Mucosa of gallbladder (tissue), 1 donor: ENCODE measurements at regions not wholly inside any gene's neighbourhood (a gene's known extent, or its start where the extent isn't known, plus 50 kb on each side); places are given as distances from the start of the nearest gene placed in this dataset.
"Not testable (repeated sequence)": the region's sequence is repeated elsewhere in the genome, so short reads cannot be mapped to it uniquely, and the experiment has no call there.

Source experiments
- DNase-seq: peaks from one replicate; pipeline ENCODE4 v3.0.0-alpha.2; 2020; ENCODE audit warnings: low spot score
- donor health status: DM: no; HTN: no; CAD: no.

DNA sequence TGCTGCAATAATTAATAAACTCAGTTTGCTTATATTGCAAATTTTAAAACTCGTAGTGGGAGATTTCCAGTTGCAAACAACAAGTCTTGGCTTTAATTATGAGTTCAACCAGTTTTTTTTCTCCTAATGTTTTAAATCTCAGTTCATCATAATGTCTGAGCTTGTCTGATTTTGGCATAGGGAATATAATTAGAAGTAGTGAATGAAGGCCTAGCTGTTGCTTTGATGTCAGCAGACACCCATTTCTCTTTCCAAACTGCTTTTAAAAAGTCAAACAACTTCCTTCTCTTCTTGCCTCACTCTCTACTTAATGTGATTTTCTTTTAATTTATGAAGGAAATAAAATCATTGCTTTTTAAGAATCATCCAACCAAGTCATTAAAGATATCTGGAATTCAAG is 1462.1 kb downstream of the DPP10 start:
- DNase-seq, result no peak

GRCh38 chr2:115908731-115909130 is 1466.3 kb downstream of the DPP10 start:
- no peak for DNase-seq

- DNase-seq, result no peak
Observed at GRCh38 chr2:115910270-115910669, 1467.8 kb downstream of the DPP10 start.

- DNase-seq, result no peak
Observed at GRCh38 chr2:115913921-115914320, 1471.5 kb downstream of the DPP10 start.

DNA sequence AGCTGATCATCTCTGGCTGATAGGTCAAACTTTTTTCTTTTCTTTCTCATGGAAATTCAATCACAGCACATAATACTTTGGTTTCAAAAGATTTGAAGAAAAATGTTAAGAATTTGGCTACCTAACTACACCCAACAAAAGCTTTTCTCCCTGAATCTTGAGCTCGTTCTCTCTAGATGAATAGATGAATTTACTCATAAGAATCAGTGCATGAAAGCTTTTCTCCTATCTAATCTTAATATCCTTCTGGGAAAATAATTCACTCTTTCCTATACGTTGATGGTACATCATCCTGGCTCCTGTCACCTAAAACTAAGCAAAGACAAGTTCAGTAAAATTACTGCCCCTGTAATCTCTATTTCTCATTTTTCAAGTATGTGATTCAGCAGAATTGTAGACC is 1479.1 kb downstream of the DPP10 start:
- no peak for DNase-seq

DNA sequence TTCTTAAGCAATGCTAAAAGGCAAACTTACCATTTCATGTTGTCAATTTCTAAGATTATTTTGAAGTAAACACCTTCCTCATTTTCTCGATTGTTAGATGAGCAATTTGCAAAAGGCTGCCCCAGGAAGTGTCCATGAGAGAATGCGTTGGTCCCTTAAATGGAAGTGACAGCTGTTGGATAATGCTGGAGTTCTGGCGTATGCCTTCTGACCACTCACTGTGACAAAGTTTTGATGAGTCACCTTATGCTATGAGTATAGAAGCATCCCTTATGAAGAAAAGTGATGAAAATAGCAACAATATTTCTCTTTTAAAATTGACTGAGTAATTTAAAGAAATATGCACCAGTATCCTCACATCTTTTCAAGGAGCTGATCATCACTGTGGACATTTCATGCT is 1497.5 kb downstream of the DPP10 start:
- DNase-seq, result no peak

DNA sequence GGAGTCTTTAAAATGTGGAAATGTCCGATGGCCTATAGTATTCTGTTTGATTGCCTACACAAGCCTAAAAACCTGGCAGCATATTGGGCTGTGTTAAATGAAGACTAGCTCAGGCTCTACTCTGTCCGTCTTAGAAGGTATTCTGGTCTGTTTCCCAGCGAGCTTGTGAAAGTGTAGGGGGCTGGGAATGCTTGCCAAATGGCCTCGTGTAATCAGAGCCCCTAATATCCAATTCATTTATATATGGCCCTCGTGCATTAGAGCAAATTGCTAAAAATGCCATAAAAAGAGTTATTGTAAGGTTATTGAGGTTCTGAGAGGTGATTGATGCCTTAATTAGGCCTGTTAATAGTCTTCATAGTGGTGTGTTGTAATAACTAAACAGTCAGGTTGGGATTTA is 1500.4 kb downstream of the DPP10 start:
- no peak for DNase-seq

- DNase-seq, result no peak
Observed at GRCh38 chr2:115946341-115946740, 1503.9 kb downstream of the DPP10 start.

- no peak for DNase-seq
Observed at GRCh38 chr2:115946891-115947290, 1504.5 kb downstream of the DPP10 start.

DNA sequence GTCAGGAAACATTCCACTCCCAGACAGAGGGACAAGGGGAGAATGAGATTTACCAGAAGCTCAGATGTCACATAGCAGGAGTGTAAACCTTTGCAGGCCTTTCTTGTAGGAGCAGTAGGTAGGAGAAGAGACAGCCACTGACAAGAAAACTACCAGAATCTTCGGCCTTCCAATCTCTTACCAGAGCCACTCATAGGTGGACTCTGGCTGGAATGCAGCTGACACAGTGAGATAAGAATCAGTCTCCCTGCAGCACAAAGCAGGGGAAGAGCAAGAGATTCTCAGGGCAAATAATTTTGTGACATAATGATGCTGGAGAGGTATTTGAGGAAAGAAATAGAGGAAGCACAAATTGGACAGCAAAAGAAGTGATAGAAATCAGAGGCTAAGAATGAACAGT is 1534.5 kb downstream of the DPP10 start:
- no peak for DNase-seq

- no peak for DNase-seq
Observed at GRCh38 chr2:115999039-115999438, 1556.6 kb downstream of the DPP10 start.

DNA sequence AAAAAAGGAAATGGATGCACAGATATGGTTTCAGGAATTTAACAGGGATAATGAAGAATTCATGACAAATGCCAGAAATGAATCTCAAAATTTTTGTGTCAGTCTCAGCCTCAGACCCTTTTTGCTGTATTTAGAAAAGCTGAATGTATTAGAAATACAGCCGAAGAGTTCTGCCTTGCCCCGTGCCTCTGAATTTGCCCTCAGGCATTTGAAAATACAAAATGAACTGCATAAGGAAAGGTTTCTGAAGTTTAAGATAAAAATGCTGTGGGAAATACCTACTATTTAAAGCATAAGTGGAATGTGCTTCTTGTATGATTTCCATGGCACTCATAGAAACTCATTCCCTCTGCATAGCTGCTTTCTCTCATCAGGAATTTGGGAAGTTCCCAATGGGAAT is 1580.6 kb downstream of the DPP10 start:
- DNase-seq, result no peak

DNA sequence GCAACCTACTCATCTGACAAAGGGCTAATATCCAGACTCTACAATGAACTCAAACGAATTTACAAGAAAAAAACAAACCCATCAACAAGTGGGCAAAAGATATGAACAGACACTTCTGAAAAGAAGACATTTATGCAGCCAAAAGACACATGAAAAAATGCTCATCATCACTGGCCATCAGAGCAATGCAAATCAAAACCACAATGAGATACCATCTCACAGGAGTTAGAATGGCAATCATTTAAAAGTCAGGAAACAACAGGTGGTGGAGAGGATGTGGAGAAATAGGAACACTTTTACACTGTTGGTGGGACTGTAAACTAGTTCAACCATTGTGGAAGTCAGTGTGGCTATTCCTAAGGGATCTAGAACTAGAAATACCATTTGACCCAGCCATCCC is 1596.3 kb downstream of the DPP10 start:
- DNase-seq, result not testable (repeated sequence)

GRCh38 chr2:116042530-116042929 is 1600.1 kb downstream of the DPP10 start:
- DNase-seq, result no peak

DNA sequence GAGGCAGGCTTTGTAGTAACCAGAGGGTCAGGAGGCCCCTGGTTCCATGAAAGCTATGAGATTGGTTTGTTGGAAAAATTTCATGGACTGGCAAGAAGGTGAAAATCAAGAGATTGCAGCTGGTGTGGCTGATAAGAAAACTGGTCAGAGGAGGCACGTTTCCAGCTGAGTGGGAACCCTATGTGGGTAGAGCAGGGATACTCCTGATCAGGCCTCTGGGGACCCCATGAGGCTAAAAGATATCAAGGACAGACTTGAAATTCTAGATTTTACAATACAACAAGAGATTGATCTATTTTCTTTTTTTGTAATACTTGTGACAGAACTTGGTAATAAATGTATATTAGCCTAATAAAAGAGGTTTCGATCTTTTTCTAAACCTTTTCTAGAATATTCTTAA is 1615.1 kb downstream of the DPP10 start:
- DNase-seq, result no peak

DNA sequence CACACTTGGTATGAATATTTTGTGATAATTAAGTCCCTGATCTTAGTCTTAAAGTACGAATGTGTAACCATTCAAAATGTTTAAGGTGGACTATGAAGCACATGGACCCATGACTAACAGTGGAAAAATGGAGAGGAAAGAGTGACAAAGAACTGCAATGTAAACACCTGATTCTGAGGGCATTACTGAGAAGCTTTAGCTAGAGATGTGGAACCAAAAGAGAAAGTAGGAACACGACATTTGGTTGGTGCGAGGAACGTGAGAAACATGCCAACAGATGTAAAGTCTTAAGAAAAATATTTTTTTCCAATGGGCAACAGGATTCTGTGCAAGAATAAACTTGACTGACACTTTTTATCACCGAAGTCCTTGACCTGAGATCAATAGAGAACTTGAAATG is 1618.6 kb downstream of the DPP10 start:
- DNase-seq, result no peak

DNA sequence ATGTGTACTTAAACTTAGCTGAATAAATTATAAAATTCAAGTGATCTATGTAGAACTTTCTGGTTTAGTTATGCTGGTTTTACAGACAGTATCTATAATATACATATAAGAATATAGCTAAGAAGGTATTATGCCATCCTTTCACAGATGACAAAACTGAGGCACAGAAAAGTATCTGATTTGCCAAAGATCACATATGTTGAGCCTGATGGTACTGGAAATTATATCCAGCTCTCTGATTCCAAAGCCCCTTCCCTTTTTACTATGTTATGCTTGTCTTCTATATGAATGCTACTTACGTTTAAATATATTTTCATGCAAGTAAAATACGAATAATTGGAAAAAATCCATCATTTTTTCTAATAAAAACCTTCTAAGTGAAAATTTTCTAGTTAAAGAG is 1631.3 kb downstream of the DPP10 start:
- no peak for DNase-seq

GRCh38 chr2:116074161-116074560 is 1631.7 kb downstream of the DPP10 start:
- no peak for DNase-seq

DNA sequence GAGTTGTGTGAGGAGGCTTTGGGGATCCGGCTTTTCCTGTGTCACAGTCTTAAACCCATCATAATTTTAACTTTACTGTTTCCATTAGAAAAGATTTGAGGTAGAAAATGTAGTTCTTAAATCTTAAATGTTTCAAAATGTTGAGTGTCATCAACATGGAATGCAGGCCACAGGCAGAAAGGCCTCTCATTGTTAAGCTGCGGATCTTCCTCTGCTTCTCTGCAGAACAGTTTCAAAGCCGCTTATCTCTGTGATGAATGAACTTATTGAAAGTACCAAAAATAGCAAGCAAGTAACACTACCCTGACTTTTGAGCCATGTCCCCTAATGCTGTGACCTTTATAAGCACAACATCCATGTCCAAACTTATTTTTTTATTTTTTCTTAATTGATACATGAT is 1645.8 kb downstream of the DPP10 start:
- no peak for DNase-seq

- no peak for DNase-seq
Observed at GRCh38 chr2:116094196-116094595, 1651.8 kb downstream of the DPP10 start.

DNA sequence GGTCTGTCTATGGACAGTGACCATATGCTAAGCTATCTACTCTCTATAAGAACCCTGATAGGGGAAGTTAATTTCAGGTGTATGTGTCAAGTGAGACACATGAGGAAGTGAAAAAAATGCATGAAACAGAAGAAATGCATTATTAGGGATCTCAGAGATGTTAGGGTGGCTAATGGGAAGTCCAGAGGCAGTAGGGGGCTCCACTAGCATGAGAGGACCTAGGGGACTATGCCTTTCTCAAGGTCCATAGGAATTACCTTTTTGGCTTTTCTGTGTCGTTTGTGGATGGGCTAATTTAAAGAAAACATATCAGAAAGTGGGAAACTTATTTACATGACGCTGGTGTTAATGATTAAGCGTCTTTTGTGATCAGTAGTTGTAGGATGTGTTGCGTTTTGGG is 1653.2 kb downstream of the DPP10 start:
- DNase-seq, result no peak

GRCh38 chr2:116098049-116098448 is 1655.6 kb downstream of the DPP10 start:
- DNase-seq, result no peak

- no peak for DNase-seq
Observed at GRCh38 chr2:116109471-116109870, 1667.0 kb downstream of the DPP10 start.

- no peak for DNase-seq
Observed at GRCh38 chr2:116117845-116118244, 1675.4 kb downstream of the DPP10 start.

DNA sequence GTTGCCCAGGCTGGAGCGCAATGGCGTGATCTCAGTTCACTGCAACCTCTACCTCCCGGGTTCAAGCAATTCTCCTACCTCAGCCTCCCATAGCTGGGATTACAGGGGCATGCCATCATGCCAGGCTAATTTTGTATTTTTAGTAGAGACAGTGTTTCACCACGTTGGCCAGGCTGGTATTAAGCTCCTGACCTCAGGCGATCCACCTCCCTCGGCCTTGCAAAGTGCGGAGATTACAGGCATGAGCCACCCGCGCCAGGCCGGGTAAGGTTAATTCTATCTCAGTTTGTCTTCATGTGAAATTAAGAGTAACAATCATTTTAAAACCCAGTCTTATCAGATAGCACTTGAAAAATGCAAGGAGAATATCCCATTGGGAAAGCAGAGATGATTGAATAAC is 1681.7 kb upstream of the DDX18 start:
- DNase-seq, result no peak
